GM23338 (cell line): ENCODE measurements at regions not wholly inside any gene's neighbourhood (a gene's known extent, or its start where the extent isn't known, plus 50 kb on each side); places are given as distances from the start of the nearest gene placed in this dataset.

Experiments
- CREB1 ChIP-seq: fragments of 250-450 bp; sonication (Bioruptor Pico); IDR thresholded peaks from 2 replicates; pipeline ENCODE4 v1.5.0; 2020; ENCODE audit warnings: low read depth, mild to moderate bottlenecking, moderate library complexity
- EZH2 ChIP-seq: fragments of 200-600 bp; sonication (generic); IDR thresholded peaks from one replicate; pipeline ENCODE4 v1.8.0; 2017; ENCODE audit warnings: antibody characterized with exemption, mild to moderate bottlenecking, low read depth; ENCODE audit not compliant: unreplicated experiment
- EZH2phosphoT487 ChIP-seq: fragments of 200-600 bp; sonication (generic); IDR thresholded peaks from one replicate; pipeline ENCODE4 v1.8.1; 2018; ENCODE audit warnings: antibody characterized with exemption; ENCODE audit not compliant: unreplicated experiment
- JUNB ChIP-seq: IDR thresholded peaks from one replicate; pipeline ENCODE4 v1.6.1; 2016; ENCODE audit warnings: antibody characterized with exemption; ENCODE audit not compliant: unreplicated experiment
- NANOG ChIP-seq: IDR thresholded peaks from 2 replicates; pipeline ENCODE4 v1.6.1; 2016; ENCODE audit warnings: antibody characterized with exemption, borderline replicate concordance
- POLR2AphosphoS5 ChIP-seq: IDR thresholded peaks from 2 replicates; pipeline ENCODE4 v1.6.1; 2016; ENCODE audit warnings: antibody characterized with exemption, low read depth
- REST ChIP-seq: IDR thresholded peaks from one replicate; pipeline ENCODE4 v1.6.1; 2018; ENCODE audit warnings: antibody characterized with exemption; ENCODE audit not compliant: unreplicated experiment
- STAT1 ChIP-seq: IDR thresholded peaks from one replicate; pipeline ENCODE4 v1.6.1; 2016; ENCODE audit warnings: antibody characterized with exemption; ENCODE audit not compliant: unreplicated experiment
- ZNF114 ChIP-seq: fragments of 250-450 bp; sonication (Bioruptor Pico); IDR thresholded peaks from 2 replicates; pipeline ENCODE4 v1.5.0; 2020; ENCODE audit warnings: mild to moderate bottlenecking, moderate library complexity
- ZNF462 ChIP-seq: fragments of 250-450 bp; sonication (Bioruptor Pico); IDR thresholded peaks from 2 replicates; pipeline ENCODE4 v1.5.0; 2020; ENCODE audit warnings: mild to moderate bottlenecking, moderate library complexity
- TF ChIP-seq, protein P1 (sequence below), 2 experiments: fragments of 200-600 bp in 1 of 2; sonication (generic) in 1 of 2; conservative IDR thresholded peaks; 2 replicates each; pipeline versions ENCODE4 v1.5.1 to v1.6.1; 2016 to 2017; ENCODE audit warnings: antibody characterized with exemption in 2 of 2, low read depth in 2 of 2, mild to moderate bottlenecking in 2 of 2, moderate library complexity in 1 of 2

DNA sequence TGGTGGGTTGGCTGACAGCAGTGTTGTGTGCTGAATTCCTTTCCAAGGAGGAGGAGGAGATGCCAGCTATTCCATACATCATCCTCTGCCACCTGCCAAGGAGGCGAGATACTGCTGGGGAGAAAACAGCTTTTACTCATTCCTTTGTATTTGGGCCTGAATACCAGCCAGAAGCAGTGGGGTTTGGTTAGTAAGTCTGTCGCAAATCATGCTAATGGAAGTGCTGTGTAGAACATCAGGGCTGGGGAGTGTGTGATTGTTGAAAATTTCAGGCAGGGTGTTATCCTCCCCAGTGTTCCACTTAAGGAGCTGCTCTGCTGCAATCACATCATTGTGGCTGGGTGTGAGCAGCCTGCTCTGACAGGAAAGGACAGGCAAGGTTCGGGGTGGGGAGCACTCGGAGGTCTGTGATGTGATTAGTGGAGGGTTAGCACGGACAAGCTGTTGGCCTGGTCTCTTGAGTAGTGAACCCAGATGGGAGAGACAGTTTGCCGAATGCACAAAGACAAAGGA, 128.2 kb upstream of the DLX2 start:
- TF ChIP-seq CREB1 (CRISPR knock-in tag) = no peak
- TF ChIP-seq, protein P1, sequence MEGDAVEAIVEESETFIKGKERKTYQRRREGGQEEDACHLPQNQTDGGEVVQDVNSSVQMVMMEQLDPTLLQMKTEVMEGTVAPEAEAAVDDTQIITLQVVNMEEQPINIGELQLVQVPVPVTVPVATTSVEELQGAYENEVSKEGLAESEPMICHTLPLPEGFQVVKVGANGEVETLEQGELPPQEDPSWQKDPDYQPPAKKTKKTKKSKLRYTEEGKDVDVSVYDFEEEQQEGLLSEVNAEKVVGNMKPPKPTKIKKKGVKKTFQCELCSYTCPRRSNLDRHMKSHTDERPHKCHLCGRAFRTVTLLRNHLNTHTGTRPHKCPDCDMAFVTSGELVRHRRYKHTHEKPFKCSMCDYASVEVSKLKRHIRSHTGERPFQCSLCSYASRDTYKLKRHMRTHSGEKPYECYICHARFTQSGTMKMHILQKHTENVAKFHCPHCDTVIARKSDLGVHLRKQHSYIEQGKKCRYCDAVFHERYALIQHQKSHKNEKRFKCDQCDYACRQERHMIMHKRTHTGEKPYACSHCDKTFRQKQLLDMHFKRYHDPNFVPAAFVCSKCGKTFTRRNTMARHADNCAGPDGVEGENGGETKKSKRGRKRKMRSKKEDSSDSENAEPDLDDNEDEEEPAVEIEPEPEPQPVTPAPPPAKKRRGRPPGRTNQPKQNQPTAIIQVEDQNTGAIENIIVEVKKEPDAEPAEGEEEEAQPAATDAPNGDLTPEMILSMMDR (conservative IDR thresholded peaks at IDR 0.05; ENCODE audit: low read depth in 2 of 2) = no peak
- TF ChIP-seq ZNF114 (CRISPR knock-in tag) = no peak
- no peak for TF ChIP-seq REST
- no peak for TF ChIP-seq ZNF462 (CRISPR knock-in tag)
- no peak for TF ChIP-seq EZH2phosphoT487
- TF ChIP-seq POLR2AphosphoS5 = no peak
- no peak for TF ChIP-seq EZH2
- no peak for TF ChIP-seq JUNB
- no peak for TF ChIP-seq STAT1
- TF ChIP-seq NANOG = no peak
